Hindlimb muscle (tissue), 1 donor: ENCODE measurements at regions not wholly inside any gene's neighbourhood (a gene's known extent, or its start where the extent isn't known, plus 50 kb on each side); places are given as distances from the start of the nearest gene placed in this dataset.
A peak's percentile ranks its signal among the peaks of the same experiment; 100 is the strongest.
"Not testable (repeated sequence)": the region's sequence is repeated elsewhere in the genome, so short reads cannot be mapped to it uniquely, and the experiment has no call there.

ENCODE experiments used
- DNase-seq: peaks from one replicate; pipeline ENCODE4 v3.0.0-alpha.2; 2013

- DNase-seq, result not testable (repeated sequence)
Observed at GRCh38 chr12:127157501-127158366, 1109.2 kb upstream of the TMEM132C start.

- no peak for DNase-seq
Observed at GRCh38 chr12:127158385-127159061, 1108.4 kb upstream of the TMEM132C start.

GRCh38 chr12:127161466-127161865, 1105.5 kb upstream of the TMEM132C start:
- no peak for DNase-seq

GRCh38 chr12:127162307-127162706, 1104.7 kb upstream of the TMEM132C start:
- no peak for DNase-seq

GRCh38 chr12:127162902-127163301, 1104.1 kb upstream of the TMEM132C start:
- DNase-seq, result no peak

- DNase-seq, result peak; percentile 81
Observed at GRCh38 chr12:127165567-127166392, 1101.2 kb upstream of the TMEM132C start.

GRCh38 chr12:127169321-127170181, 1097.4 kb upstream of the TMEM132C start:
- DNase-seq, result no peak

- no peak for DNase-seq
Observed at GRCh38 chr12:127170226-127171180, 1096.5 kb upstream of the TMEM132C start.

GRCh38 chr12:127172861-127173260, 1094.1 kb upstream of the TMEM132C start:
- DNase-seq, result no peak

GRCh38 chr12:127173971-127174370, 1093.0 kb upstream of the TMEM132C start:
- not testable (repeated sequence) for DNase-seq

- no peak for DNase-seq
Observed at GRCh38 chr12:127174881-127175280, 1092.1 kb upstream of the TMEM132C start.

GRCh38 chr12:127175361-127175760, 1091.6 kb upstream of the TMEM132C start:
- DNase-seq, result no peak

GRCh38 chr12:127176804-127177203, 1090.2 kb upstream of the TMEM132C start:
- DNase-seq, result no peak

- no peak for DNase-seq
Observed at GRCh38 chr12:127178052-127178451, 1088.9 kb upstream of the TMEM132C start.

- DNase-seq, result no peak
Observed at GRCh38 chr12:127178463-127178862, 1088.5 kb upstream of the TMEM132C start.

- DNase-seq, result no peak
Observed at GRCh38 chr12:127179176-127179575, 1087.8 kb upstream of the TMEM132C start.

GRCh38 chr12:127182018-127182417, 1085.0 kb upstream of the TMEM132C start:
- no peak for DNase-seq

GRCh38 chr12:127189992-127190391, 1077.0 kb upstream of the TMEM132C start:
- DNase-seq, result no peak

GRCh38 chr12:127191129-127191528, 1075.8 kb upstream of the TMEM132C start:
- DNase-seq, result no peak

GRCh38 chr12:127192391-127192790, 1074.6 kb upstream of the TMEM132C start:
- no peak for DNase-seq

GRCh38 chr12:127193341-127193740, 1073.6 kb upstream of the TMEM132C start:
- no peak for DNase-seq
